H1 (cell line): ENCODE measurements at regions not wholly inside any gene's neighbourhood (a gene's known extent, or its start where the extent isn't known, plus 50 kb on each side); places are given as distances from the start of the nearest gene placed in this dataset.

Source experiments
- CTCF ChIA-PET: fragments of 300-600 bp; sonication (Branson Sonifier 250); formaldehyde crosslinking; loops from one replicate; lab custom pipeline; 2021; ENCODE audit not compliant: partially characterized antibody; lab: Charles Lee
- POLR2A ChIA-PET: fragments of 300-600 bp; sonication (Branson Sonifier 250); formaldehyde crosslinking; loops from one replicate; lab custom pipeline; 2021; ENCODE audit warnings: inconsistent platforms; ENCODE audit not compliant: partially characterized antibody; lab: Charles Lee
- DNase-seq, 2 experiments: peaks; one replicate each; pipeline versions ENCODE4 v3.0.0 to v3.0.0-alpha.2; 2010 to 2022; ENCODE audit warnings: low spot score in 2 of 2, low read depth in 1 of 2, mixed read lengths in 1 of 2
- FAIRE-seq: peaks from 2 replicates; lab custom pipeline; 2011; peaks lifted over from hg19 to GRCh38; lab: Jason Lieb, UNC
- H2AFZ ChIP-seq: 2 replicates; pipeline ENCODE4 v1.8.1; 2012; ENCODE audit warnings: low read length, inconsistent platforms
- H2AK5ac ChIP-seq: 2 replicates; pipeline ENCODE4 v1.6.1; 2013; ENCODE audit warnings: low read depth, low read length
- H2BK120ac ChIP-seq: replicated peaks from 2 replicates; pipeline ENCODE3; 2013; ENCODE audit warnings: low read depth, low read length, inconsistent platforms
- H2BK12ac ChIP-seq: 2 replicates; pipeline ENCODE4 v1.6.1; 2013; ENCODE audit warnings: low read depth, low read length
- H2BK15ac ChIP-seq: 2 replicates; pipeline ENCODE4 v1.6.1; 2013; ENCODE audit warnings: low read length
- H2BK20ac ChIP-seq: 2 replicates; pipeline ENCODE4 v1.6.1; 2013; ENCODE audit warnings: low read length
- H2BK5ac ChIP-seq: 2 replicates; pipeline ENCODE4 v1.6.1; 2013; ENCODE audit warnings: low read depth, low read length
- H3K14ac ChIP-seq: 2 replicates; pipeline ENCODE4 v1.6.1; 2013; ENCODE audit warnings: inconsistent platforms; ENCODE audit not compliant: insufficient read length
- H3K18ac ChIP-seq: 2 replicates; pipeline ENCODE4 v1.6.1; 2013; ENCODE audit warnings: low read length; ENCODE audit errors: extremely low read depth
- H3K23ac ChIP-seq: 2 replicates; pipeline ENCODE4 v1.6.1; 2013; ENCODE audit warnings: inconsistent platforms; ENCODE audit not compliant: insufficient read length
- H3K23me2 ChIP-seq: 2 replicates; pipeline ENCODE4 v1.6.1; 2013; ENCODE audit warnings: low read depth, low read length
- H3K27ac ChIP-seq: 2 replicates; pipeline ENCODE4 v1.6.1; 2011; ENCODE audit warnings: low read depth, low read length, inconsistent platforms
- H3K27me3 ChIP-seq, 4 experiments: replicated peaks in 1 of 4; 1 replicate in 1 of 4; 2 replicates in 3 of 4; pipeline versions ENCODE4 v1.6.1 to v1.8.1; 2011 to 2013; ENCODE audit warnings: low read length in 3 of 4, mild to moderate bottlenecking in 3 of 4, inconsistent platforms in 2 of 4, mixed read lengths in 2 of 4, moderate library complexity in 1 of 4; ENCODE audit not compliant: control insufficient read depth in 3 of 4, insufficient read depth in 3 of 4; ENCODE audit errors: extremely low read depth in 1 of 4
- H3K36me3 ChIP-seq, 4 experiments: 2 replicates each; pipeline versions ENCODE4 v1.6.1 to v1.8.1; 2011 to 2013; ENCODE audit warnings: mild to moderate bottlenecking in 4 of 4, low read length in 3 of 4, moderate library complexity in 2 of 4, control low read depth in 1 of 4, inconsistent platforms in 1 of 4; ENCODE audit not compliant: insufficient read depth in 4 of 4, control insufficient read depth in 2 of 4
- H3K4ac ChIP-seq: replicated peaks from 2 replicates; pipeline ENCODE3; 2013; ENCODE audit warnings: low read length, low read depth, mixed read lengths, inconsistent platforms; ENCODE audit not compliant: insufficient read length
- H3K4me1 ChIP-seq, 4 experiments: replicated peaks in 1 of 4; 1 replicate in 1 of 4; 2 replicates in 3 of 4; pipeline versions ENCODE4 v1.6.1 to v1.8.1; 2011 to 2013; ENCODE audit warnings: low read length in 3 of 4, inconsistent platforms in 2 of 4, mixed read lengths in 1 of 4; ENCODE audit not compliant: insufficient read depth in 4 of 4, control insufficient read depth in 3 of 4
- H3K4me2 ChIP-seq, 2 experiments: 2 replicates each; pipeline versions ENCODE4 v1.6.1 to v1.8.1; 2011 to 2013; ENCODE audit warnings: low read depth in 2 of 2, low read length in 2 of 2, control low read depth in 1 of 2, inconsistent platforms in 1 of 2, mild to moderate bottlenecking in 1 of 2; ENCODE audit not compliant: insufficient read depth in 1 of 2
- H3K4me3 ChIP-seq, 4 experiments: fragments of 200-600, 300-600 bp in 1 of 4; sonication (generic), shearing (Covaris generic), sonication (Bioruptor Twin) in 1 of 4; 2 replicates each; pipeline versions ENCODE4 v1.5.1 to v1.8.1; 2011 to 2016; ENCODE audit warnings: low read length in 4 of 4, low read depth in 3 of 4, control low read depth in 2 of 4, inconsistent platforms in 2 of 4, mild to moderate bottlenecking in 2 of 4, mixed read lengths in 1 of 4, moderate library complexity in 1 of 4; ENCODE audit not compliant: insufficient read depth in 2 of 4; ENCODE audit errors: extremely low read depth in 1 of 4
- H3K56ac ChIP-seq: replicated peaks from 2 replicates; pipeline ENCODE3; 2013; ENCODE audit warnings: low read depth, mild to moderate bottlenecking, mixed read lengths, low read length, inconsistent platforms; ENCODE audit not compliant: insufficient read length
- H3K79me1 ChIP-seq: 2 replicates; pipeline ENCODE4 v1.6.1; 2013; ENCODE audit warnings: low read depth, low read length, control low read depth
- H3K79me2 ChIP-seq, 2 experiments: 2 replicates each; pipeline versions ENCODE4 v1.6.1 to v1.8.1; 2012 to 2013; ENCODE audit warnings: low read length in 2 of 2, mild to moderate bottlenecking in 2 of 2, inconsistent platforms in 1 of 2; ENCODE audit not compliant: insufficient read depth in 2 of 2, control insufficient read depth in 1 of 2
- H3K9ac ChIP-seq, 4 experiments: replicated peaks in 1 of 4; 1 replicate in 1 of 4; 2 replicates in 3 of 4; pipeline versions ENCODE4 v1.6.1 to v1.8.1; 2011 to 2013; ENCODE audit warnings: low read depth in 3 of 4, low read length in 3 of 4, control low read depth in 2 of 4, mild to moderate bottlenecking in 2 of 4, moderate library complexity in 2 of 4, inconsistent platforms in 1 of 4; ENCODE audit errors: extremely low read depth in 1 of 4
- H3K9me3 ChIP-seq, 2 experiments: 2 replicates each; pipeline versions ENCODE4 v1.6.1 to v1.8.1; 2012 to 2013; ENCODE audit warnings: mild to moderate bottlenecking in 2 of 2, moderate library complexity in 2 of 2, control low read depth in 1 of 2, inconsistent platforms in 1 of 2, low read depth in 1 of 2, low read length in 1 of 2, mixed read lengths in 1 of 2; ENCODE audit not compliant: insufficient read depth in 2 of 2
- H4K20me1 ChIP-seq, 2 experiments: replicated peaks in 1 of 2; 2 replicates each; pipeline versions ENCODE3 to v1.8.1; 2011 to 2013; ENCODE audit warnings: inconsistent platforms in 2 of 2, low read length in 2 of 2, mild to moderate bottlenecking in 1 of 2; ENCODE audit not compliant: insufficient read depth in 2 of 2, control insufficient read depth in 1 of 2
- H4K5ac ChIP-seq: 2 replicates; pipeline ENCODE4 v1.6.1; 2013; ENCODE audit warnings: low read length, low read depth, mixed read lengths, inconsistent platforms; ENCODE audit not compliant: insufficient read length
- H4K8ac ChIP-seq: 2 replicates; pipeline ENCODE4 v1.8.0; 2013; ENCODE audit warnings: mild to moderate bottlenecking, moderate library complexity, low read length, inconsistent platforms; ENCODE audit not compliant: insufficient read depth; ENCODE audit errors: extremely low read depth
- H4K91ac ChIP-seq: replicated peaks from 2 replicates; pipeline ENCODE3; 2013; ENCODE audit warnings: low read length, mixed read lengths, inconsistent platforms; ENCODE audit not compliant: insufficient read length
- BACH1 ChIP-seq: IDR thresholded peaks from 2 replicates; pipeline ENCODE4 v1.6.1; 2012; ENCODE audit warnings: low read length, improper control_type of control experiment
- CBX5 ChIP-seq: fragments of 300-800, 300-1000 bp; sonication (generic); IDR thresholded peaks from 2 replicates; pipeline ENCODE4 v1.7.1; 2016; ENCODE audit warnings: antibody characterized with exemption, low read length, low read depth
- CTBP2 ChIP-seq: IDR thresholded peaks from 2 replicates; pipeline ENCODE4 v1.7.0; 2011; ENCODE audit warnings: borderline replicate concordance, mild to moderate bottlenecking, moderate library complexity, mixed read lengths, low read length; ENCODE audit not compliant: insufficient read depth, insufficient read length
- HDAC2 ChIP-seq, 2 experiments: fragments of 300-600 bp in 1 of 2; sonication (generic) in 1 of 2; IDR thresholded peaks; 2 replicates each; pipeline ENCODE4 v1.6.1; 2011 to 2012; ENCODE audit warnings: low read depth in 2 of 2, low read length in 2 of 2, mild to moderate bottlenecking in 2 of 2, moderate library complexity in 2 of 2, borderline replicate concordance in 1 of 2, inconsistent platforms in 1 of 2
- HDAC6 ChIP-seq: IDR thresholded peaks from one replicate; pipeline ENCODE4 v1.7.1; 2012; ENCODE audit warnings: low read depth, mild to moderate bottlenecking, inconsistent platforms, low read length, moderate library complexity
- JUN ChIP-seq: IDR thresholded peaks from 2 replicates; pipeline ENCODE4 v1.6.1; 2011; ENCODE audit warnings: low read depth, mild to moderate bottlenecking, improper control_type of control experiment, low read length
- KDM4A ChIP-seq: IDR thresholded peaks from one replicate; pipeline ENCODE4 v1.7.1; 2012; ENCODE audit warnings: low read depth, mild to moderate bottlenecking, moderate library complexity, low read length, inconsistent platforms; ENCODE audit not compliant: severe bottlenecking
- PHF8 ChIP-seq: fragments of 200-600 bp; sonication (generic); conservative IDR thresholded peaks from 2 replicates; pipeline ENCODE4 v1.7.1; 2012; ENCODE audit warnings: low read depth, mild to moderate bottlenecking, inconsistent platforms, low read length, moderate library complexity
- RBBP5 ChIP-seq: IDR thresholded peaks from 2 replicates; pipeline ENCODE4 v1.7.1; 2012; ENCODE audit warnings: low read depth, mild to moderate bottlenecking, inconsistent platforms, low read length, moderate library complexity, borderline replicate concordance
- RFX5 ChIP-seq: IDR thresholded peaks from 2 replicates; pipeline ENCODE4 v1.6.1; 2011; ENCODE audit warnings: low read depth, low read length, improper control_type of control experiment, borderline replicate concordance
- SP2 ChIP-seq: IDR thresholded peaks from 2 replicates; pipeline ENCODE4 v1.6.1; 2012; ENCODE audit warnings: mild to moderate bottlenecking, low read length, inconsistent platforms
- SP4 ChIP-seq: IDR thresholded peaks from 2 replicates; pipeline ENCODE4 v1.6.1; 2012; ENCODE audit warnings: low read length, inconsistent platforms

- no peaks in the 10 kb centered on the region for H3K36me3 ChIP-seq
- H3K14ac ChIP-seq, result no peak overlapping the region
- H2AFZ ChIP-seq, result no peak overlapping the region
- no peak overlapping the region for H3K4ac ChIP-seq
- no peak overlapping the region for H3K4me3 ChIP-seq
- no peak overlapping the region for H4K5ac ChIP-seq
- H3K56ac ChIP-seq, result no peak overlapping the region
- CTCF ChIA-PET, result interaction anchor here (0.6 kb wide), 1 partner anchor 703 kb away, joined by 4 read pairs; no protein-coding TSS in a partner anchor
- H2BK5ac ChIP-seq, result no peak overlapping the region
- H3K23ac ChIP-seq, result no peak overlapping the region
- no peak overlapping the region for H4K8ac ChIP-seq
- no peak overlapping the region for H2BK120ac ChIP-seq
- H4K20me1 ChIP-seq, result no peaks in the 10 kb centered on the region
- no peak overlapping the region for H3K4me2 ChIP-seq
- no peak overlapping the region for H3K27ac ChIP-seq
- peaks cover 0 to 4% of the 10 kb centered on the region in 2 experiments; a peak in 2 of 4 replicates for H3K9me3 ChIP-seq
- H3K4me1 ChIP-seq, result no peaks in the 10 kb centered on the region
- POLR2A ChIA-PET, result no interaction called here
- H3K79me1 ChIP-seq, result no peaks in the 10 kb centered on the region; the same call in 1 of the 2 replicates
- no peak overlapping the region for H2BK20ac ChIP-seq
- FAIRE-seq, result no peak
- no peaks in the 10 kb centered on the region for H3K27me3 ChIP-seq
- H2AK5ac ChIP-seq, result no peak overlapping the region
- no peak overlapping the region for H4K91ac ChIP-seq
- no peaks in the 10 kb centered on the region for H3K79me2 ChIP-seq
- H2BK15ac ChIP-seq, result no peak overlapping the region
- no peak overlapping the region for H3K18ac ChIP-seq
- no peak for DNase-seq
- H2BK12ac ChIP-seq, result no peak overlapping the region
- no peaks in the 10 kb centered on the region; the same call in 1 of the 2 replicates for H3K23me2 ChIP-seq
- no peak overlapping the region for H3K9ac ChIP-seq
- no peak for TF ChIP-seq RBBP5
- TF ChIP-seq SP2, result no peak
- no peak for TF ChIP-seq CTBP2
- TF ChIP-seq SP4, result no peak
- no peak for TF ChIP-seq JUN
- no peak for TF ChIP-seq KDM4A
- no peak for TF ChIP-seq HDAC6
- TF ChIP-seq HDAC2 (IDR thresholded peaks at IDR 0.05; ENCODE audit: borderline replicate concordance in 1 of 2, low read depth in 2 of 2, low read length in 2 of 2), result no peak
- no peak for TF ChIP-seq BACH1
- no peak for TF ChIP-seq RFX5
- TF ChIP-seq CBX5, result no peak
- no peak for TF ChIP-seq PHF8
These were observed 103.3 kb downstream of the C12orf75 start for GRCh38 chr12:105433804-105434203.
